ENCODE measurements at regions not wholly inside any gene's neighbourhood (a gene's known extent, or its start where the extent isn't known, plus 50 kb on each side); places are given as distances from the start of the nearest gene placed in this dataset.

DNA sequence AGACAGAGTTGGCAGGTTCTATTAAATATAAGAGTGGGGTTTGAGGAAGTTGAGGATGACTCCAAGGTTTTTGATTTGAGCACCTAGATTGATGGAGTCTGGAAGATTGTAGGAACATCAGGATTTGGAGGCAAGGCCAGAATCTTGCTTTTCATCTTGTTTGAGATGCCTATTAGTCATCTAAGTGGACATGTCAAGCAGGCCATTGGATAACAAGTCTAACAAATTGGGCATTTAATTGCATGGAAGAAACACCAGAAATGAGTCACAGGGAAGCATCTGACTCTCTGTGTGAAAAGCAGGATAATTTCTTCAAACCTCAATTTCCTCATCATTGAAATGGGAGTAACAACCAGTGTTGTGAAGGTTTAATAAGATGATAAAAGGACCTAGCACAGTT, 53.3 kb upstream of the ARL15 start:
- DNase-seq: no peak

DNA sequence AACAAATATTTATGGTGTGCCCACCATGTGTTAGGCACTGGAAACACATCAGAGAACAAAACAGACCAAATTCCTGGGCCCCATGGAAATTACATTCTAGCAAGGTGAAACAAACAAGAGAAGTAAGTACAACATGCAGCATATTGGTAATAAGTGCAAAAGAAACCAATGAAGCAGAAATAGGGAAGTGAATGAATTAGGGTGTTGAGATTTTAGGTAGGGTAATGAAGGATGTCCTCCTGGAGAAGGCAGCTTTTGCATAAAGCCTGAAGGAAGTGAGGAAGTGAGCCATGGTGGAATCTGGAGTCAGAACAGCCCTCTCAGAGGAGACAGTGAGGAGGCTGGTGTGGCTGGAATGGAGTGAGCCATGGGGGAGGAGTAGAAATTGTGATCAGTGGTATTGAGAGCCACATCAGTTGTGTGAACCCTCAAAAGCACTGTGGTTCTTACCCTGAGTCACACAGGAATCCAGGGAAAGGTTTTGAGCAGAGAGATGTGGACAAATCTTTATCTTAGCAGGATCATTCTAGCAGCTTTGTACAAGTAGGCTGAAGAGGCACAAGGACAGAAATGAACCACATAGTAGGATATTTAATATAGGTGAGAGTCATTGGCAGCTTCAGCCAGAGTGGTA, 52.7 kb upstream of the ARL15 start:
- DNase-seq: no peak

DNA sequence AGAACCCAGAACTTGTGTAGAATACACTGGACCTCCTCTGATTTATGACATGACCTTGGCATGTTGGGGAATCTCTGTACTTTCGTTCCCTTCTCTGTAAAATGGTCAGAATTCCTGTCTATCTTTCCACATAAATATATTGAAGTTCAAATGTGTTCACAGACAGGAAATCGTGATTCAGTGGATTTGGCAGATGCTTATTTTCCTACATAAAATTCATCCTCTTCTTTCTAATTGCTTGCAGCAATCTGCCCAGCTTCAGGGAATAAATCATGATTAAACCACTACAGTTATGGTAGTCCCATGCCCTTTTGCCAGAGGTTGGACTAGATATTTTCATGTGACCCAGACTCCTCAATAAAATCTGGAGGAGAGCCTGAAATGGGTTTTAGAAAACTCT, 52.1 kb upstream of the ARL15 start:
- no peak for DNase-seq

DNA sequence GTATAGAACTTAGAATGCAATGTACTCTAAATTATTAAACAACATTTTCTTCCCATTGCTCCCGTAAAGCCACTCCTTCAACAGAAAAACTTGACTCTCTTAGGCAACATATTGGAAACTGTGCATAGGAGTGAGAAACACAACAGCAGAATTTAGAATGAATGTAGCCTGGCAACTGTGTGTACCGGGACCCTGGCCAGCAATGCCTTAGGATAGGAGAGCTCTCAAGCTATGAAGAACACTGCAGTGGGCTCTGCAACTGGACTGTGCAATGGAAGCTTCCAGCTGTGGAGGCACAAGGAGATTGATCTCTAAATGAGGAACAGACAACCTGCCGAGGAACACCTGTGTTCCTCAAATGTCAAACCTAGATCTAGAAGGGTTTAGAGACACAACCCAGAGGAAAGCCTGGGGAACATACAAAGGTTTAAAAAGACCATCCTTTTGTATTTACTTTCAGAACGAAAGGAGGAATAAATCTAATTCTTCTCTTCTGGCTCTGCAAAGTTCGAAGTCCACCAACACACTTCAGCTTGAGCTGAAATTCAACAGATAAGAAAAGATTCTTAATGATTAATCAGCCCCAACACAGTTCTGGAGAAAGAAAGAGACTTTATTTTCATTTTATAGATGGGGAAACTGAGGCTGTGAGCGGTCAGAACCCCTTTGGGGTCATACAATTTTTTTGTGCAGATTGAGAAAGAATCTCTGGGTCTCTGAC, 51.5 kb upstream of the ARL15 start:
- no peak for DNase-seq

DNA sequence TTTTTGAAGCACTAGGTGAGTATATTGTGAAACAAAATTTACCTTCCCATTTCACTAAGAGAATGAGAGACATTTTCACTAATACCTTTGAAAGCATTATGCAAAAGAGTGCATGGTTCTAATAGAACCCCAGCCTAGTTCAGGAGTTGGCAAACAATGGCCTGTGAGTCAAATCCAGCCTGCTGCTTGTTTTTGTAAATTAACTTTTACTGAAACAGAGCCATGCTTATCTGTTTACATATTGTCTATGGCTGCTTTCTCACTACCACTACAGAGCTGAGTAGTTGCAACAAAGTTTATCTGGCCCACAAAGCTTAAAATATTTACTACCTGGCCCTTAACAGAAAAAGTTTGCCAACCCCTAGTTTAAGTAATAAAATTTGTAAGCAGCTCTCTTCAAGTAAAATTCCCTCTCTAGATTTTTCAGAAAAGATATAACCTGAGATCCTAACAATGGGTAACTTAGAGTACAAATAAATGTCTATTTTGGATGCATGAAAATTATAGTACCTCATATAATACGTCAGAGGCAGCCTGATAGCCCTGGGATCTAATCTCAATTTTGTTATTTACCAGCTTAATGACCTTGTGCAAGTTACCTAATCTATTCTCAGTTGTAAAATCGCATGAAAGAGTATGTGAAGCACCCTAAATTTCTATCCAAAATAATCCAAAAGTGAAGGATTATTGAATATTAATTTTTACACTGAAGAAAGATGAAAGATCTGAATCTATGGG, 50.7 kb upstream of the ARL15 start:
- DNase-seq: no peak

Measured in NCI-H2081 (cell line).